Loucy (cell line): ENCODE measurements at regions not wholly inside any gene's neighbourhood (a gene's known extent, or its start where the extent isn't known, plus 50 kb on each side); places are given as distances from the start of the nearest gene placed in this dataset.
"Not testable (repeated sequence)": the region's sequence is repeated elsewhere in the genome, so short reads cannot be mapped to it uniquely, and the experiment has no call there.

Experiments
- H2AFZ ChIP-seq: fragments of 200-600 bp; sonication (generic); 2 replicates; pipeline ENCODE4 v1.6.0; 2016; ENCODE audit warnings: antibody characterized with exemption, mild to moderate bottlenecking, low read length, moderate library complexity
- H3F3A ChIP-seq: fragments of 200-600 bp; 2 replicates; pipeline ENCODE4 v1.6.0; 2016; ENCODE audit warnings: antibody characterized with exemption, low read depth, mild to moderate bottlenecking
- H3K27me3 ChIP-seq: fragments of 200-600 bp; sonication (generic); 2 replicates; pipeline ENCODE4 v1.6.1; 2014; ENCODE audit warnings: low read length, mild to moderate bottlenecking; ENCODE audit not compliant: insufficient read depth, poor library complexity, severe bottlenecking
- H3K36me3 ChIP-seq: fragments of 200-600 bp; sonication (generic); 2 replicates; pipeline ENCODE4 v1.6.1; 2016; ENCODE audit warnings: low read length; ENCODE audit not compliant: insufficient read depth
- H3K4me1 ChIP-seq: fragments of 200-600 bp; sonication (generic); 2 replicates; pipeline ENCODE4 v1.5.1; 2014; ENCODE audit warnings: low read length, mild to moderate bottlenecking; ENCODE audit not compliant: insufficient read depth, poor library complexity, severe bottlenecking
- H3K4me2 ChIP-seq: fragments of 200-600 bp; sonication (generic); 2 replicates; pipeline ENCODE4 v1.6.0; 2014; ENCODE audit warnings: antibody characterized with exemption, low read length, low read depth, mild to moderate bottlenecking; ENCODE audit not compliant: poor library complexity, severe bottlenecking
- H3K4me3 ChIP-seq: fragments of 200-600 bp; sonication (generic); 2 replicates; pipeline ENCODE4 v1.5.1; 2014; ENCODE audit warnings: low read length, mild to moderate bottlenecking, mixed read lengths; ENCODE audit not compliant: poor library complexity, severe bottlenecking
- H3K79me2 ChIP-seq: fragments of 200-600 bp; sonication (generic); 2 replicates; pipeline ENCODE4 v1.6.1; 2014; ENCODE audit warnings: low read length; ENCODE audit not compliant: insufficient read depth
- H3K9ac ChIP-seq: fragments of 200-600 bp; sonication (generic); 2 replicates; pipeline ENCODE4 v1.6.0; 2014; ENCODE audit warnings: mild to moderate bottlenecking, low read depth, low read length, moderate library complexity; ENCODE audit not compliant: poor library complexity, severe bottlenecking
- H3K9me2 ChIP-seq: fragments of 200-600 bp; sonication (generic); replicated peaks from 2 replicates; pipeline ENCODE4 v1.6.1; 2016; ENCODE audit warnings: low read depth, low read length, mixed read lengths
- H3K9me3 ChIP-seq: fragments of 200-600 bp; sonication (generic); 2 replicates; pipeline ENCODE4 v1.6.1; 2014; ENCODE audit warnings: mild to moderate bottlenecking, antibody characterized with exemption, low read length, low read depth; ENCODE audit not compliant: insufficient read depth
- H4K20me1 ChIP-seq: fragments of 200-600 bp; sonication (generic); 2 replicates; pipeline ENCODE4 v1.6.0; 2014; ENCODE audit warnings: antibody characterized with exemption, low read length, mild to moderate bottlenecking; ENCODE audit not compliant: insufficient read depth, poor library complexity, severe bottlenecking
- EZH2phosphoT487 ChIP-seq: fragments of 200-600 bp; IDR thresholded peaks from 2 replicates; pipeline ENCODE4 v1.6.1; 2018; ENCODE audit warnings: antibody characterized with exemption, mild to moderate bottlenecking, moderate library complexity, borderline replicate concordance
- TF ChIP-seq, protein P1 (sequence below): fragments of 200-600 bp; sonication (generic); conservative IDR thresholded peaks from 2 replicates; pipeline ENCODE4 v1.5.1; 2014; ENCODE audit warnings: mild to moderate bottlenecking, antibody characterized with exemption, low read length

DNA sequence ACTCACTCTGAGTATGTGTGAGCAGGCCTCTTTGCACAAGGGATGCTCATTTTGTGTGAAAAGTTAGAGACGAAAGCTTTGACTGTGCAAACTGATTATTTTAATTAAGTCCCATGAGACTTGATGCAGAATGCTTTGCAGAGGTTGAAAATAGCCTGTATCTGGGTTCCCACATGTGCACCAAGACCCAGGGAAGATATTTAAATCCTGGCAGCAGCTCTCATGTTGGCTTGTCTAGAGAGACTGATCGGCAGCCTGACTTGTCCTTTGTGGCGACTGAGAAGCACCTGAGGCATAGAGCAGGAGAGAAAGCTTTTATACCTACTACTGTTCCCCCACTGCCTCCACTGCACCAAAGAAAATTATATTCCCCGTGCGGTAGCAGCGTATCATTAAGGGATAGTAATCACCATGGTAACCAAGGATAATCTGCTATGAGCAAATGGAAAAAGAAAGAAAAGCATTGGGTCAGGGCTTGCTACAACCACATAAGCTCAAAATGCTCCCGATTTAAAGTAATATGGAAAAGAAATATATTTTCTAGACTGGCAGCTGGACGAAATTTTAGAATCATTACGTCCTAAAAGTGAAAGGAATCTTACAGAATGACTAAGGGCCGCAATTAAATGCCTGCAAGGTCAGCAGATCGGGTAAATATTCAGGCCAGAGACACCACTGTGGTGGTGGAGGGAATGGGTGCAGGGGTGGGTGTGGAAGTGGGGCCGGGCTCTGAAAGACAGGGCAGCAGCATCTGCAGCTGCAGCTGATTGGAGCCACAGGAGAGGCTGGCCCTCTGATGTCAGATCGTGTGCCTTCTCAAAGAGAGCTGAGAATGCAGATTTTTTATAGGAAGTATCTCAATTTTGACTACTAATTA is 135.3 kb upstream of the EPB41L4A start:
- Histone ChIP-seq H3K4me1 (no peaks in the 10 kb centered on the region), H3K9me3 (no peaks in the 10 kb centered on the region), H3K9me2 (no peaks in the 10 kb centered on the region), H3F3A (no peaks in the 10 kb centered on the region), H4K20me1 (no peaks in the 10 kb centered on the region), H3K36me3 (no peaks in the 10 kb centered on the region), H3K27me3 (no peaks in the 10 kb centered on the region), H2AFZ (no peak overlapping the region), H3K79me2 (no peaks in the 10 kb centered on the region), H3K9ac (no peak overlapping the region), H3K4me2 (no peak overlapping the region), H3K4me3 (no peak overlapping the region)
- TF ChIP-seq, protein P1, sequence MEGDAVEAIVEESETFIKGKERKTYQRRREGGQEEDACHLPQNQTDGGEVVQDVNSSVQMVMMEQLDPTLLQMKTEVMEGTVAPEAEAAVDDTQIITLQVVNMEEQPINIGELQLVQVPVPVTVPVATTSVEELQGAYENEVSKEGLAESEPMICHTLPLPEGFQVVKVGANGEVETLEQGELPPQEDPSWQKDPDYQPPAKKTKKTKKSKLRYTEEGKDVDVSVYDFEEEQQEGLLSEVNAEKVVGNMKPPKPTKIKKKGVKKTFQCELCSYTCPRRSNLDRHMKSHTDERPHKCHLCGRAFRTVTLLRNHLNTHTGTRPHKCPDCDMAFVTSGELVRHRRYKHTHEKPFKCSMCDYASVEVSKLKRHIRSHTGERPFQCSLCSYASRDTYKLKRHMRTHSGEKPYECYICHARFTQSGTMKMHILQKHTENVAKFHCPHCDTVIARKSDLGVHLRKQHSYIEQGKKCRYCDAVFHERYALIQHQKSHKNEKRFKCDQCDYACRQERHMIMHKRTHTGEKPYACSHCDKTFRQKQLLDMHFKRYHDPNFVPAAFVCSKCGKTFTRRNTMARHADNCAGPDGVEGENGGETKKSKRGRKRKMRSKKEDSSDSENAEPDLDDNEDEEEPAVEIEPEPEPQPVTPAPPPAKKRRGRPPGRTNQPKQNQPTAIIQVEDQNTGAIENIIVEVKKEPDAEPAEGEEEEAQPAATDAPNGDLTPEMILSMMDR = no peak
- no peak for TF ChIP-seq EZH2phosphoT487

DNA sequence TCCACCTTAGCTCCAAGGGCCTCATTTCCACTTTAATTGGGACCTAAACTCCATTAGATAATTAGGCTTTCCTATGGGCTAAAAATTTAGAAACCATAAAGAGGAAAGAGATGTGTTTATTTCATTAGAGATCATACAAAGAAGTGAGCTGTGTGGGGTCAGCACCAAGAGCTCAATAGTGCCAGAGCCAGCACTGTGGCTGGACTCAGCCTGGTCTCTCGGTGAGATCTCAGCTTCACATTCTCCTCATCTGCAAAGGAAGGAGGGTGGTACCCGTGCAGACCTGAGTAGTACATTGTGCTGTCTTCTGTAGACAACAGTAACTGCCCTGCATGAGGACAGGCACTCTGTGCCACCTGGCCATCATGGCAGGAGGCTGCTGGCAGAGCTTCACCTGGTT is 136.1 kb upstream of the EPB41L4A start:
- Histone ChIP-seq H3K9ac (no peak overlapping the region), H3K4me1 (no peaks in the 10 kb centered on the region), H3F3A (no peaks in the 10 kb centered on the region), H4K20me1 (no peaks in the 10 kb centered on the region), H3K36me3 (no peaks in the 10 kb centered on the region), H3K4me3 (no peak overlapping the region), H3K79me2 (no peaks in the 10 kb centered on the region), H3K9me3 (no peaks in the 10 kb centered on the region), H3K27me3 (no peaks in the 10 kb centered on the region), H3K9me2 (no peaks in the 10 kb centered on the region), H3K4me2 (no peak overlapping the region), H2AFZ (no peak overlapping the region)
- TF ChIP-seq, protein P1 = no peak
- no peak for TF ChIP-seq EZH2phosphoT487

DNA sequence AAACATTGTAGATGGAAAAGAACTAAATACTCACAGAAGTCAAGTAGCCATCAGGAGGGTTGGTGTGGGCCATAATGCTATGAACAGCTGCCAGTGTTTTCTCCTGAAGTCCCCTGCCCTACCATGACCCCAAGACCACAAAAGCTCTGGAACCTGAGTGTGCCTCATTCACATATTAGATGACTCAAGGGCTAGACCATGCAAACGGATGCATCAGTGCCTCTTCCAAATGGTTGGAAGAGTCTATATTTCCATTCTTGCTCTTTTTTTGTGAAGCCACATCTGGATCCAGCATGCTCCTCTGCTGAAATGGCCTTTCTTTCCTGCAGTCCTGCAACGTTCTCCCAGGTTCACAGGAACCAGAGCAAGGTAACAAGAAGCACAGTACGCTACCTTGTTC is 136.6 kb upstream of the EPB41L4A start:
- Histone ChIP-seq H3K9me2 (no peaks in the 10 kb centered on the region), H3F3A (no peaks in the 10 kb centered on the region), H3K9me3 (no peaks in the 10 kb centered on the region), H3K4me3 (no peak overlapping the region), H3K4me1 (no peaks in the 10 kb centered on the region), H3K79me2 (no peaks in the 10 kb centered on the region), H4K20me1 (no peaks in the 10 kb centered on the region), H3K9ac (no peak overlapping the region), H3K36me3 (no peaks in the 10 kb centered on the region), H2AFZ (no peak overlapping the region), H3K4me2 (no peak overlapping the region), H3K27me3 (no peaks in the 10 kb centered on the region)
- TF ChIP-seq EZH2phosphoT487 = no peak
- TF ChIP-seq, protein P1 = no peak

DNA sequence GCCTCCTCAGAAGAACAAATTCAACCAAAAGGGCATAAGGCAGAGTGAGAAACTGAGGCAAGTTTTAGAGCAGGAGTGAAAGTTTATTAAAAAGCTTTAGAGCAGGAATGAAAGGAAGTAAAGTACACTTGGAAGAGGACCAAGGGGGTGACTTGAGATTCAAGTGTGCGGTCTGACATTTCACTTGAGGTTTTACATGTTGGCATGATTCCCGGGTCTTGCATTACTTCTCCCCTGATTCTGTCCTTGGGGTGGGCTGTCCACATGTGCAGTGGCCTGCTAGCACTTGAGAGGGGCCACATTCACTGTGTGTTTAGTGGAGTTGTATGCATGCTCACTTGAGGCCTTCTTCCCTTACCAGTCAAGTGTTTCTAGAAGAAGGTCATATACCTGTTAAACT is 140.4 kb upstream of the EPB41L4A start:
- not testable (repeated sequence) for H3K9me2 ChIP-seq, H3K9ac ChIP-seq, H3K4me1 ChIP-seq, H3K4me2 ChIP-seq, H3K79me2 ChIP-seq, H3K4me3 ChIP-seq, H2AFZ ChIP-seq, H3F3A ChIP-seq, H3K9me3 ChIP-seq, H4K20me1 ChIP-seq, H3K27me3 ChIP-seq, H3K36me3 ChIP-seq
